C1 segment of cervical spinal cord (tissue), 14 donors: ENCODE measurements at regions not wholly inside any gene's neighbourhood (a gene's known extent, or its start where the extent isn't known, plus 50 kb on each side); places are given as distances from the start of the nearest gene placed in this dataset.

Experiments used
- DNase-seq, 14 donors: peaks; one replicate each; lab custom pipeline; 2025; lab: John Stamatoyannopoulos, UW

DNA sequence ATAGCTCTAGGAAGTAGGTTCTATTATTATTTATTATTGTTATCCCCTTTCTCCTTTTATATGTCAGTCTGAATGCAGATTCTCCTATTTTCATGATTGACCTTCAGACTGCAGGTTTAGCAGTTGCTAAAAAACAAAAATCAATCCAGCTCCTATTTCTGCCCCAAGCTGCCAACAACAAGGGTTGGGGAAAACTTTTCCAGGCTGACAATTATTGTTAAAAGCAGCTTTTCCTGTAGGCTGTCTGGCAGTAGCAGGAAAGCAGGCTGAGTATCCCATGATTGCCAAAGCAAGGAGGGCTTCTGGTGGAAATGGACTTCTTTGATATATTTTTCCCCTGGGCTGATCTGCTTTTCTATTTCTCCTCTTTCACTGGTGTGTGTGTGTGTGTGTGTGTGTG lies 78.0 kb upstream of the CTLA4 start:
- DNase-seq = no peak

DNA sequence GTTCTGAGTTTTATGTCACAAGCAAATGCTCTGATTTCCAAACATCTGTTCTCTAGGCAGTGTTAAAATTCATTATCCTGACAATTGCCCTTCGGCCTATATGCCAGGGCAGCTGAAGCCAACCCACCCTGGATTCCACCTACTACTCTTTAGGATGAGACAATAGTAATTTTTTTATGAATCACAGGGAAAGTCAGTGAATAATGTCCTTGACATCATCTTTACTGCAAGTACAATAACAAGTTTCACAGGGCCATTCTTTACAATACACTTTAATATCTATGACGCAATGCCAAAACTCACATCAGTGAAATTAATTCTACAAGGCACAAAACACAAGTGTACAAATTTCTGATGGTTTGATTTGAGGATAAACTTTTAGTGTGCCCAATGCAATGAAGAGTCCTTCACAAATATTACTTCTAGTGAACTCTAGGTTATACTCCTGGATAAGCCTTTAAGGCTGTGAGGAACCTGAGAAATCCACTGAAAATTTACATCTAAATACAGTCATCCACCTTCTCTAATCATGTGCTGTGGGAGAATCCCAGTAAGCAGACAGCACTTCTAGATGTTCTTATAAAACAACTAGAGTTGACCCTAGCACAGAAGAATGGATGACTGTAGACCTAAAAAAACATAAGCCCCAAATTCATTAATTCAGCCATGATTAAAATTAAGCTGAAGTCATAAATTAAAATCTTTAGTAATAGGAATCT lies 77.3 kb upstream of the CTLA4 start:
- DNase-seq = no peak

GRCh38 chr2:203796248-203797010 lies 71.1 kb upstream of the CTLA4 start:
- DNase-seq = no peak

- no peak for DNase-seq
These were observed 70.3 kb upstream of the CTLA4 start for GRCh38 chr2:203797276-203797675.

DNA sequence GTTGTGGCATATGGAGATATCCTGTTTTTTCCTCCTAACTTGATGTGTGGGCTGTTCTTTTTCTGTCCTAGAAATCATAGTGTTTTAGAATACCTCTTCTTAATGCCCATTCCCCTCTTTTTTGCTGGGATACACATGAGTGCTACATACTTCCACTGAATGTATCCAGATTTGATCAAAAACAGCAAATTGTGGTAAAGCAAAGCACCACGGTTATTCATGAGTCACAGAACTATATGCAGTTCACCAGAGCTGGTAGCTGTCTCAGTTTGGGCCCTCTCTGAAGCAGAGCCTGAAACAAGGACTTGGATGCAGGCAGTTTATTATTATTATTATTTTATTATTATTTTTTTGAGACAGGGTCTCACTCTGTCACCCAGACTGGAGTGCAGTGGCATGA lies 69.9 kb upstream of the CTLA4 start:
- DNase-seq = no peak

DNA sequence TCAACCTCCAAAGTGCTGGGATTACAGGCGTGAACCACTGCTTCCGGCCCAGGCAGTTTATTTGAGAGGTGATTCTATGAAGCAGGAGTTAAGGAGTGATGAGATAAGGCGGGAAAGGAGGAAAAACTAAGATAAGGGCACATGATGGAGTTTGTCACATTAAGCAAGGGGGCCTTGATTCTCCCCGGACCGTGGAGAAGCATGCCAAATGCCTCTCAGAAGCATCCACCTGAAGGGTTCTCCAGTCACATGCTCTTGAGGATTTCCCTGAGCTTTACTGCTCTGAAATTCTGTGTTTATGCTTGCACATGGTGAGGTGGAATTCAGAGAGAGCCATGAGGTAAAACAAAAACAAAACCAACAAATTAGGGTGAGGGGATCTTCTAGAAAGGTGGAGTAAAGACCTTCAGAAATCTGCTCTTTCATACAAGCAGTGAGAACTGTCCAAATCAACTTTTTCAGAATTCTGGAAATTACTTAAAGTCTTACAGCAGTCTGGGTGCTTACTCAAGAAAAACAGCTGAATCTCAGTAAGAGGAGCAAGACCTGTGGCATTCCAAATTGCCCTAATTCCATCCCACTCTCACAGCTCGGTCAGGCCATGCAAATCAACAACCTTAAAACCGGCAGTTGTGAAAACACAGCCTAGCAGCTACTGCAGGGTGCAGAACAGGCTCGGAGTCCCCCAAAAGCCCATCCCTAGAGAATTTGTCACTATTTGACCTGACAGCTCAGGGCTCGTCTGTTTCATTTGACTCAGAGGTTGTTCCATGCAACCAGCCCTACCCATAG lies 69.1 kb upstream of the CTLA4 start:
- DNase-seq = no peak

- DNase-seq = no peak
These were observed 67.7 kb upstream of the CTLA4 start for GRCh38 chr2:203799908-203800307.

- no peak for DNase-seq
These were observed 66.8 kb upstream of the CTLA4 start for GRCh38 chr2:203800783-203801182.

- no peak for DNase-seq
These were observed 65.1 kb upstream of the CTLA4 start for GRCh38 chr2:203802342-203803052.

DNA sequence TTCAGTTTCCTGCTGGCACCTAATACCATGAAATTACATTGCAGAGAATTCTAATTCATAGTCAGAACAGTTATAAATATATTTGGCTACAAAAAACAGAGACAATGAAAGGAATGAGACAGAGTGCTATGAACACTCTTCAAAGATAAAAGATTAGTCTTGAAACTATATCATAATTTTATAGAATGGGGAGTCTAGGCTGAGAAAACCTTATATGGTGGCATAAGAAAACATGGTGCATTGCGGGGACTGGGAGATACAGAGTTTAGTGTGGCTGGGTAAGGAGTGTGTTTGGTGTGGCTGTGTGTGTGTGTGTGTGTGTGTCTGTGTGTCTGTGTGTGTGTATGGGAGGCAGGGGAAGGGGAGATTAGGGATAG lies 64.5 kb upstream of the CTLA4 start:
- no peak for DNase-seq

DNA sequence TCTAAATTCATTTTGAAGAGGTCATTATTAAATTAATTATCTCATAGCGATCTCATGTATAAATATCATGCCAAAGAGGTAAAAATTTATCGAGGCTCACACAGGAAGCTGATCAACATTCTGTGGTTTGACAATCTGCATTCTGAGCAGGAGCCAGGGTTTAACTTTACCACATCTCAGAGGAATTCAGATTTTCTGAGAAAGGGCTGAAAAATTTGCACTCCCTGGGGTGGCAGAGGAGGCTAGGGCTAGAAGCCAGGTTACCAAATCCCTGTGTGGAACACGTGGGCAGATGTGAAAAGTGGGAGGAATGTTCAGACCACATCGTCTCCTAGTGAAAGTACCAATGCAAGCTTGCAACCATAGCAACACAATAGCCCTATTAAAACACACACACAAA lies 63.5 kb upstream of the CTLA4 start:
- no peak for DNase-seq

DNA sequence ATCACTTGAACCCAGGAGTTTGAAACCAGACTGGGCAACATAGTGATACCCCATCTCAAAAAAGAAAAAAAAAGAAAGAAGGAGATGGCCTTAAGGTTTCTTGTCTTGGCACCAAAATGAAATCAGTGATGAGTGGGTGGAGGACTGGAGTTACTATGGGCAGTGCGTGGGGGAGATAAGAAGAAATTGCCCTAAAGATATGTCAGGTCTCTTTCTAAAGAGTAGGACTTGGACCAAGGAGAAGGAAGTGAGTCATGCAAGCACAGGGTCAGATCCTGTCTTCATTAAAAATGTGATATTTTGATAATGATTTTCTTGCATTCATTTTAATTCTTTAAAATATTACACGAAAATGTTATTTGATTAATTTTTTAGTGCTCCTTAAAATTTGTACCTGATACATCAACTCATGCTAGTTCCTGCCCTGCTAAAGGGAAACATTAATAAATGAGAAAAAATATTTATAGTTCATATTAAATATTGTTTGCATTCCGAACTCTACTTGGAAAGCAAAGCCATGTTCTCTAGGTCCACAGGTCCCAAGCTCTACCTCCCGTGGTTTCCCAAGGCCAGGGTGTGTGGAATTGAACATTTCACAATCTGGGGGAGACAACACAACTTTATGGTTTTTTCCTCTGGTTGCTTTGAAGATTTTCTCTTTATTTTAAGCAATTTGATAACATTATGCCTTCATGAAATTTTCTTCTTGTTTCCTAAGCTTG lies 62.6 kb upstream of the CTLA4 start:
- DNase-seq = no peak

GRCh38 chr2:203805486-203805838 lies 62.1 kb upstream of the CTLA4 start:
- DNase-seq = no peak

DNA sequence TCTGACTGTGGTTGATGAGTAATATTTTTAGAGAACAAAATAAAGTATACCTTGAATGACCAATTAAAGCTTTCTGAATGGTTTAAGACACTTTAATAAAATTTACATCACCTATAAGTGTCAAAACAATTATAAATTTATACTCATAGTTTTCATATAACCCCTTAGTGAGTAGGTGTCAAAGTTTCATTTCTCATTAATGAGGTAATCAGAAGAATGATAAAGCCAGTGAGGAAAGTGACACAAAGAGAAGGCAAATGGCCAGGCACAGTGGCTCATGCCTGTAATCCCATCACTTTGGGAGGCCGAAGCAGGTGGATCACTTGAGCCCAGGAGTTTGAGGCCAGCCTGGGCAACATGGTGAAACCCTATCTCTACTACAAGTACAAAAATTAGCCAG lies 60.8 kb upstream of the CTLA4 start:
- no peak for DNase-seq

DNA sequence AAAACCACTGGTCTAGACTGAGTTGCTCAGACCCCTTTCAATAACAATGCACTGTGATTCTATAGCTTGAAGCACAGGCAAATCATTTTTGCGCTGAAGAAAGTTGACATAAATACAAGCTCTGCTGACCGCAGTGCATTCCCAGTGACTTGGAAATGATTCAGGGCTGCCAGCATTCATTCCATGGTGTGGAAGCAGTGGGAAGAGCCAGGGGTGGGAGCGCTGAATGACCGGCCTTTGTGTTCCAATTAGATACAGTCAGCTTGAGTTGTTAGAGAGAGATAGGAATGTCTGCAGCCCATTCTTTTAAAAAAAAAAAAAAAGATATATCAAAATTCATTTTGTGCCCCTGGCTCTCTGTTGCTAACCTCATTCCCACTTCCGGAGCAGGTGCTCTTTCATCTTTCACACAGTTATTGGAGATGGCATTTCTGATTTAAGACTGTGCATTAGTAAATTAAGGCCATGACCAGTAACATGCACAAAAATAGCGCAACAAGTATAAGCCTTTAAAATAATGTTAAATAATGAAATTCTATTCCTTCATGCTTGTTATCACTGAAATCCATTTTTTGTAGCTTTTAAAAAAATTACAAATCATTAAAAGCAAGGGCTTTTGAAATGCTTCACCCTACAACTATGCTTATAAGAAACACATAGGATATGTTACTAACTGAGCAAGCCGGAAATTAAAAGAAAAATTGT lies 59.4 kb upstream of the CTLA4 start:
- DNase-seq = peak in 1 of 14 donors; percentile 6

DNA sequence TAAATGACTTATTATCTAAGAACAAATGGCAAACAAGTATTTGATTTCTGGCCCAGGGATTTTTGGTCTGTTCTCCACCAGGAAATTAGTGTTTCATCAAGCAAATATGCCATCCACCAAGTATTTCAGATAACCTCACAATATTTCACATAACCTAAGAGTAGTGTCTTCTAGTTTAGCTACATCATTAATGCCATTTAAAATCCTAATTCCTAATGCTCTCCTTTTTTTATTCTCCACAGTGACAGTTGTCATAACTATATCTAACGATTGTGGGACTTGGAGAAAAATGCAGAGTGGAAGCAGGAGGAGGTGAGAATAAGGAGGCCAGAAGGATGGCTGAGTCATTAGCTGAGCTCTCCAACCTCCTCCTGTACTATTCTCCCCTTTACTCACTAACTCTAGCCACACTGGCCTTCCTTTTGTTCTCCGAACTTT lies 58.5 kb upstream of the CTLA4 start:
- DNase-seq = no peak

- no peak for DNase-seq
These were observed 57.5 kb upstream of the CTLA4 start for GRCh38 chr2:203809991-203810510.

GRCh38 chr2:203811491-203812221 lies 55.9 kb upstream of the CTLA4 start:
- DNase-seq = peak in 4 of 14 donors; percentile 10 to 50 (median 18)
